CD14-positive monocyte (primary cell): ENCODE measurements at regions not wholly inside any gene's neighbourhood (a gene's known extent, or its start where the extent isn't known, plus 50 kb on each side); places are given as distances from the start of the nearest gene placed in this dataset.
A peak's percentile ranks its signal among the peaks of the same experiment; 100 is the strongest.

Source experiments
- DNase-seq, 3 donors: peaks; one replicate each; pipeline ENCODE4 v3.0.0-alpha.2; 2011 to 2022
- H2AFZ ChIP-seq: 2 replicates; pipeline ENCODE4 v1.6.0; 2012; ENCODE audit warnings: mild to moderate bottlenecking, low read depth, low read length, inconsistent platforms; ENCODE audit not compliant: insufficient read depth, poor library complexity, severe bottlenecking
- H3K27ac ChIP-seq, 2 donors: 1 replicate in 1 of 2; 2 replicates in 1 of 2; pipeline ENCODE4 v1.5.1; 2012 to 2013; ENCODE audit warnings: low read length in 2 of 2, control low read depth in 1 of 2, inconsistent platforms in 1 of 2, low read depth in 1 of 2, mild to moderate bottlenecking in 1 of 2
- H3K27me3 ChIP-seq, 2 donors: one replicate each; pipeline versions ENCODE4 v1.6.0 to v1.6.1; 2011 to 2013; ENCODE audit warnings: low read length in 2 of 2; ENCODE audit not compliant: control insufficient read depth in 2 of 2, insufficient read depth in 2 of 2
- H3K36me3 ChIP-seq, 2 donors: replicated peaks in 1 of 2; 1 replicate in 1 of 2; 2 replicates in 1 of 2; pipeline versions ENCODE4 v1.5.1 to v1.6.1; 2012 to 2013; ENCODE audit warnings: low read length in 2 of 2, control low read depth in 1 of 2, inconsistent platforms in 1 of 2, mild to moderate bottlenecking in 1 of 2; ENCODE audit not compliant: insufficient read depth in 2 of 2, control insufficient read depth in 1 of 2
- H3K4me1 ChIP-seq, 2 donors: 1 replicate in 1 of 2; 2 replicates in 1 of 2; pipeline versions ENCODE4 v1.5.1 to v1.6.1; 2012 to 2013; ENCODE audit warnings: low read length in 2 of 2, control low read depth in 1 of 2, inconsistent platforms in 1 of 2, mild to moderate bottlenecking in 1 of 2, moderate library complexity in 1 of 2; ENCODE audit not compliant: insufficient read depth in 2 of 2, control insufficient read depth in 1 of 2
- H3K4me2 ChIP-seq: replicated peaks from 2 replicates; pipeline ENCODE3; 2012; ENCODE audit warnings: low read length, moderate library complexity, mild to moderate bottlenecking; ENCODE audit not compliant: poor library complexity, severe bottlenecking; ENCODE audit errors: extremely low read depth
- H3K4me3 ChIP-seq, 3 experiments: fragments of 200-600 bp in 1 of 3; sonication (generic) in 1 of 3; replicated peaks in 1 of 3; 1 replicate in 2 of 3; 2 replicates in 1 of 3; pipeline ENCODE4 v1.5.1; 2011 to 2013; ENCODE audit warnings: low read length in 3 of 3, mild to moderate bottlenecking in 3 of 3, control low read depth in 2 of 3, low read depth in 2 of 3, inconsistent platforms in 1 of 3, moderate library complexity in 1 of 3
- H3K79me2 ChIP-seq: 2 replicates; pipeline ENCODE4 v1.6.0; 2012; ENCODE audit warnings: mild to moderate bottlenecking, control low read depth, inconsistent platforms, low read length, moderate library complexity; ENCODE audit not compliant: insufficient read depth
- H3K9ac ChIP-seq: 2 replicates; pipeline ENCODE4 v1.6.0; 2017; ENCODE audit warnings: low read length, mild to moderate bottlenecking; ENCODE audit not compliant: insufficient read depth, poor library complexity, severe bottlenecking
- H3K9me3 ChIP-seq, 2 donors: replicated peaks in 1 of 2; 1 replicate in 1 of 2; 2 replicates in 1 of 2; pipeline versions ENCODE4 v1.5.1 to v1.6.1; 2012 to 2013; ENCODE audit warnings: low read length in 2 of 2, control low read depth in 1 of 2; ENCODE audit not compliant: control insufficient read depth in 1 of 2, insufficient read depth in 1 of 2
- H4K20me1 ChIP-seq: 2 replicates; pipeline ENCODE4 v1.6.0; 2012; ENCODE audit warnings: mild to moderate bottlenecking, low read length, control low read depth, moderate library complexity; ENCODE audit not compliant: insufficient read depth
- H3K27ac Mint-ChIP-seq, 7 donors: one replicate each; pipeline ENCODE4 v1.8.0; 2020; ENCODE audit warnings: mild to moderate bottlenecking in 7 of 7, mixed read lengths in 7 of 7, moderate library complexity in 6 of 7, inconsistent platforms in 2 of 7
- H3K27me3 Mint-ChIP-seq, 3 donors: one replicate each; pipeline ENCODE4 v1.8.0; 2021 to 2022; ENCODE audit warnings: low read depth in 3 of 3, mild to moderate bottlenecking in 3 of 3, mixed read lengths in 3 of 3, moderate library complexity in 3 of 3, inconsistent platforms in 1 of 3
- H3K36me3 Mint-ChIP-seq, 2 donors: one replicate each; pipeline ENCODE4 v1.8.0; 2020; ENCODE audit warnings: mixed read lengths in 2 of 2, inconsistent platforms in 1 of 2, mild to moderate bottlenecking in 1 of 2
- H3K4me1 Mint-ChIP-seq: one replicate; pipeline ENCODE4 v1.8.0; 2020; ENCODE audit warnings: mild to moderate bottlenecking, mixed read lengths
- H3K4me3 Mint-ChIP-seq, 2 donors: one replicate each; pipeline ENCODE4 v1.8.0; 2020; ENCODE audit warnings: mild to moderate bottlenecking in 2 of 2, mixed read lengths in 2 of 2, moderate library complexity in 1 of 2
- H3K9me3 Mint-ChIP-seq, 7 donors: one replicate each; pipeline ENCODE4 v1.8.0; 2020 to 2022; ENCODE audit warnings: mixed read lengths in 7 of 7, mild to moderate bottlenecking in 6 of 7, moderate library complexity in 6 of 7, inconsistent platforms in 2 of 7
- CTCF ChIP-seq: fragments of 200-600 bp; IDR thresholded peaks from one replicate; pipeline ENCODE4 v1.8.0; 2022; ENCODE audit warnings: antibody characterized with exemption, mild to moderate bottlenecking
- WGBS: methylation state at CpG from one replicate; pipeline ENCODE4 v1.1.5; 2013; ENCODE audit warnings: missing lambda C conversion rate; ENCODE audit not compliant: insufficient coverage; 5-methylcytosine and 5-hydroxymethylcytosine counted together
- intact Hi-C, 2 donors: fragments of 100-400 bp; cut with micrococcal nuclease; formaldehyde crosslinking; loops; one replicate each; pipeline versions ENCODE4 v1.15.0 to v1.15.1; 2023

GRCh38 chr5:135195270-135195608 is 161.2 kb upstream of the PITX1 start:
- no peak overlapping the region for H3K4me2 ChIP-seq
- no peak for DNase-seq
- H3K36me3 ChIP-seq = no peaks in the 10 kb centered on the region
- H3K79me2 ChIP-seq = no peaks in the 10 kb centered on the region
- H2AFZ ChIP-seq = no peak overlapping the region
- TF ChIP-seq CTCF = no peak
- H3K9ac ChIP-seq = no peak overlapping the region
- no peaks in the 10 kb centered on the region for H4K20me1 ChIP-seq
- peaks cover 28 to 76% (median 35%) of the 10 kb centered on the region in 3 donors for H3K27me3 Mint-ChIP-seq
- H3K4me1 ChIP-seq = peaks cover 9 to 10% of the 10 kb centered on the region in 2 donors
- peaks cover 9% of the 10 kb centered on the region for H3K4me1 Mint-ChIP-seq
- H3K27ac ChIP-seq = no peak overlapping the region
- H3K27me3 ChIP-seq = peaks cover 12 to 39% of the 10 kb centered on the region in 2 donors
- H3K9me3 ChIP-seq = no peaks in the 10 kb centered on the region
- H3K27ac Mint-ChIP-seq = no peak overlapping the region
- peaks cover 0 to 3% of the 10 kb centered on the region in 2 donors for H3K36me3 Mint-ChIP-seq
- peaks cover 2 to 12% (median 6%) of the 10 kb centered on the region in 7 donors for H3K9me3 Mint-ChIP-seq
- WGBS = 92% methylated on average over 2 of the region's 3 CpGs
- H3K4me3 ChIP-seq = no peak overlapping the region
- intact Hi-C loops = loop anchor here in 1 of 2 donors (10.0 kb wide), 1 partner anchor 160 kb away; the partner anchor contains the start of gene PITX1
- H3K4me3 Mint-ChIP-seq = no peak overlapping the region

- peaks cover 0 to 3% of the 10 kb centered on the region in 2 donors for H3K36me3 Mint-ChIP-seq
- Histone ChIP-seq H3K9me3 (no peaks in the 10 kb centered on the region), H4K20me1 (no peaks in the 10 kb centered on the region), H3K79me2 (no peaks in the 10 kb centered on the region), H3K27me3 (peaks cover 14 to 45% of the 10 kb centered on the region in 2 donors), H3K4me1 (peaks cover 9 to 10% of the 10 kb centered on the region in 2 donors), H3K4me3 (no peak overlapping the region), H3K36me3 (no peaks in the 10 kb centered on the region), H3K27ac (no peak overlapping the region), H3K4me2 (no peak overlapping the region), H3K9ac (no peak overlapping the region), H2AFZ (no peak overlapping the region)
- peaks cover 2 to 12% (median 6%) of the 10 kb centered on the region in 7 donors for H3K9me3 Mint-ChIP-seq
- peak overlapping the region in 1 of 7 donors; percentile 17 for H3K27ac Mint-ChIP-seq
- intact Hi-C loops = loop anchor here in 1 of 2 donors (10.0 kb wide), 1 partner anchor 160 kb away; the partner anchor contains the start of gene PITX1
- peaks cover 9% of the 10 kb centered on the region for H3K4me1 Mint-ChIP-seq
- no peak overlapping the region for H3K4me3 Mint-ChIP-seq
- no peak for DNase-seq
- WGBS = 80% methylated on average over 1 of the region's 4 CpGs
- H3K27me3 Mint-ChIP-seq = peaks cover 32 to 76% (median 38%) of the 10 kb centered on the region in 3 donors
- TF ChIP-seq CTCF = no peak
Observed at GRCh38 chr5:135194573-135195269, 160.7 kb upstream of the PITX1 start.
